ENCODE measurements at regions not wholly inside any gene's neighbourhood (a gene's known extent, or its start where the extent isn't known, plus 50 kb on each side); places are given as distances from the start of the nearest gene placed in this dataset.

DNA sequence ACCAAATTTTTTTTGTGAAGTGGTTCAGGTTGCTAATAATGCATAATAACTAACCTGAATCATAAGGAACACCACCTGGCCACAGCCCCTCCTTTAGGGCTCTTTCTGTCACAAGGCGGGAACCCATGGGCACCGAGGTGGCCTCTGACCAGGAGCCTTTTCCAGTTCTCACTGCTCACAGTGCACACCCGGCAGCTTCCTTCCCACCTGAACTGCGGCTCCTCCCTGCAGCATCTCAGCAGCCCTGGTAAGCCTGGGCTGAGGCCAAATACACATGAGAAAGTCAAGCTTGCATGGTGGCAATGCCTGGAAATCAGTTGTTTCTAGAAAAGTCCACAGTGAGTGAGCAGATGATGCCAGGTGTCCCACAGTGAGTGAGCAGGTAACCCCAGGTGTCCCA lies 77.6 kb upstream of the SNTG2 start:
- TF ChIP-seq, protein P1, sequence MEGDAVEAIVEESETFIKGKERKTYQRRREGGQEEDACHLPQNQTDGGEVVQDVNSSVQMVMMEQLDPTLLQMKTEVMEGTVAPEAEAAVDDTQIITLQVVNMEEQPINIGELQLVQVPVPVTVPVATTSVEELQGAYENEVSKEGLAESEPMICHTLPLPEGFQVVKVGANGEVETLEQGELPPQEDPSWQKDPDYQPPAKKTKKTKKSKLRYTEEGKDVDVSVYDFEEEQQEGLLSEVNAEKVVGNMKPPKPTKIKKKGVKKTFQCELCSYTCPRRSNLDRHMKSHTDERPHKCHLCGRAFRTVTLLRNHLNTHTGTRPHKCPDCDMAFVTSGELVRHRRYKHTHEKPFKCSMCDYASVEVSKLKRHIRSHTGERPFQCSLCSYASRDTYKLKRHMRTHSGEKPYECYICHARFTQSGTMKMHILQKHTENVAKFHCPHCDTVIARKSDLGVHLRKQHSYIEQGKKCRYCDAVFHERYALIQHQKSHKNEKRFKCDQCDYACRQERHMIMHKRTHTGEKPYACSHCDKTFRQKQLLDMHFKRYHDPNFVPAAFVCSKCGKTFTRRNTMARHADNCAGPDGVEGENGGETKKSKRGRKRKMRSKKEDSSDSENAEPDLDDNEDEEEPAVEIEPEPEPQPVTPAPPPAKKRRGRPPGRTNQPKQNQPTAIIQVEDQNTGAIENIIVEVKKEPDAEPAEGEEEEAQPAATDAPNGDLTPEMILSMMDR (IDR thresholded peaks at IDR 0.05), result no peak
- TF ChIP-seq POLR2A (IDR thresholded peaks at IDR 0.05), result no peak
